Astrocyte of the hippocampus (primary cell): ENCODE measurements at regions not wholly inside any gene's neighbourhood (a gene's known extent, or its start where the extent isn't known, plus 50 kb on each side); places are given as distances from the start of the nearest gene placed in this dataset.
"Not testable (repeated sequence)": the region's sequence is repeated elsewhere in the genome, so short reads cannot be mapped to it uniquely, and the experiment has no call there.

Experiments used
- DNase-seq: peaks from one replicate; pipeline ENCODE4 v3.0.0; 2011; ENCODE audit warnings: low read depth, low spot score

- DNase-seq, result peak; percentile 71
Measured at GRCh38 chr9:41273549-41274267, 84.6 kb upstream of the ZNG1F start.

DNA sequence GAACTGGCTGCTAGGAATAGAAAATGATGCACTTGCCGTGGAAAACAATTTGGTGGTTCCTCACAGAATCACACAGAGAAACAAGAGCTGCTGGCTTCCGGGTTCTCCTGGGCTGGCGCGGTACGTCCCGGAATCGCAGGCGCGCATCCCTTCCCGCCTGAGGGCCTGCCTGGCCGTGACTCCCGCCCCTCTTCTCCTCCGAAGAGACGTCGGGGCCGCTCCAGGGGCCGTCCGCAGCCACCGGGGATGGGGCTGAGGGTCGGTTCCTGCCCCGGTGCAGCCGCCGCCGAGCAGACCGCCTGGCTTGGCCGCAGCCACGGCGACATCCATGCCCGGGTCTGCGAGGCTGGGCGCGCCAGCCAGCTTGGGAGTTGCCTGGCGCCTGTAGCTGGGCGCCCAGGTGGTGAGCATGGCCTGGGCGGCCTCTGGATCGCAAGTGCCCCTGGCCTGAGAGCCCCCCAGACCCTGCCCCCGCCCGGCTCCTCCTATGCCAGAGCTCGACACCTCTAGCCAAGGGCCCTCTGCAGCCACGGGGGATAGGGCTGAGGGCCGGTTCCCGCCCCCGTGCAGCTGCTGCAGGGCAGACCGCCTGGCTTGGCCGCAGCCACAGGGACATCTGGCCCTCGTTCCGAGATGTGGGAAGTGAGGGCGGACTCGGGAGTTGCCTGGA lies 83.9 kb upstream of the ZNG1F start:
- peak; percentile 3 for DNase-seq

DNA sequence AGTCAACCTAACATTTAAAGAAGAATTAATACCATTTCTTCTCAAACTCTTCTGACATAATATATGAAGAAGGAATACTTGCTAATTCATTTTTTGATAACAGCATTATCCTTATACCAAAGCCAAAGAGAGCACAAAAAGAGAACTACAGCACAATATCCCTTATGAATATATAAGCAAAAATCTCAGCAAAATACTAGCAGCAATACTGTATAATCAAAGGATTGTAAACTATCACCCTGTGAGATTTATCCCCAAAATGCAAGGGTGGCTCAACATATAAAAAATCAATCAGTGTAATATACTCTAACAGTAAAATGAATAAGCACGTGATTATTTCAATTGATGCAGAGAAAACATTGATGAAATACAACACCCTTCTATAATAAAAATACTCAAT lies 81.9 kb upstream of the ZNG1F start:
- not testable (repeated sequence) for DNase-seq

DNA sequence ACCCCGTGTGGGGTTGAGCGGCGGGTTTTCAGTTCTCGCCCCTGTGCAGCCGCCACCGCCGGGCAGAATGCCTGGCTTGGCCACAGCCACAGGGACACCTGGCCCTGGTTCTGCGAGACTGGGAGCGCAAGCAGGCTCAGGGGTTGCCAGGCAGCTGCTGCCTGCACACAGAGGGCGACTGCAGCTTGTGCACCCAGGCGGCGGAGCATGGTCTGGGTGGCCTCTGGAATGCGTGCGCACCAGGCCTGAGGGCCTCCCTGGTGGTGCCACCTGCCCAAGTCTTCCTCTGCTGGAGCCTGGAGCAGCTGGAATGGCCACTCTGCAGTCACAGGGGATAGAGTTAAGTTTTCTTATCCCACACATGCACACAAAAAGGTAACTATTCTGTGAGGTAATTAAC lies 80.4 kb upstream of the ZNG1F start:
- DNase-seq, result not testable (repeated sequence)

- DNase-seq, result not testable (repeated sequence)
Measured at GRCh38 chr9:41269054-41269453, 79.9 kb upstream of the ZNG1F start.

DNA sequence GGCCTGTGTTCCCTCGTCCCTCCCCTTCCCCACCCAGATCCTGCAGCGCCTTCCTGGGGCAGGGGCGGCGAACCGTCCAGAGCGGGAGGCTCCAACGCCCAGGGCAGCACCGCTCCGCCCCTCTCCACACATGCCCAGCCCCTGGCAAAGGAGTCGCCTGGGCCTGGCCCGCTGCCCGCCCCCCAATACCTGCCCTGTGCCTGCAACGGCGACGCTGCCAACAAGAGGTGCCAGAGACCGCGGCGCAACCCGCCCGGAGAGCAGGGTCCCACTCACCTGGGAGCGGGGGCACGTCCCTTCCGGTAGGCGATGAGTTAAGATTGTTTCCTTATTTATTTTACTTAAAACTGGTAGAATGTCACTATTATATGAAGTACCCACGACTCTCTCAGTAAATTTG lies 77.5 kb upstream of the ZNG1F start:
- not testable (repeated sequence) for DNase-seq

GRCh38 chr9:41266000-41266399 lies 76.9 kb upstream of the ZNG1F start:
- DNase-seq, result not testable (repeated sequence)

DNA sequence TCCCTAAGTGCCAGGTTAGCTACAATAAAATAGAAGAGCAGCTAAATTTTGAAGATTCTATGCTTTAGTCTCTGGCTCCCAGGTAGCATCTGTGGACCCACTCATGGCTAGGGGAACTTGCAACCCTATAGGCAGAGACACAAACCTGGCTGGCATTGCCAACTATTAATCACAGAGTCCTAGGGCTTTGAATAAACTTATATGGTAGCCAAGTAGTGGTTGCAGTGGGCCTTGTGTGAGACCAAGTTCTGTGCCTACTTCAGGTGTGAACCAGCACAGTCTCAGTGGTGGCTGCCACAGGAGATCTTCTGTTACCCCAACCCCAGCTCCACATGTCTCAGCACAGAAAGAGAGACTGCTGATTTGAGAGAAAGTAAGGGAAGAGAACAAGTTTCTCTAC lies 62.9 kb upstream of the ZNG1F start:
- DNase-seq, result not testable (repeated sequence)

DNA sequence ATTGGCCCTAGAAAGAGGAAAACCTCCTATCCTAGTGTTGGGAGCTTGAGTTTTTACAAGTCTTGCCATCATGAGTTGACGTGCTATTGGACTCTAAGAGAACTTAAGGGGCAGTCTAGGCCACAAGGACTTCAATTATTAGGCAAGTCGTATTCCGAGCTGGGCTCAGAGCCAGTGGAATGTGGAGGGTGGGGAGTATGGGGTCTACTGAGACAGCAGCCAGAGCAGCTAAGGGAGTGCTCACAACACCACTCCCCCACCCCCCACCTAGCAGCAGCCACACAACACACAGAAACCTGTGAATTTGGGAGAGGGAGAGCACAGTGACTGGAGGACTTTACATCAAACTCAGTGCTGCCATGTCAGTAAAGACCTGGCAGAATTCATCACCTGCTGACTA lies 62.0 kb upstream of the ZNG1F start:
- DNase-seq, result peak; percentile 16

DNA sequence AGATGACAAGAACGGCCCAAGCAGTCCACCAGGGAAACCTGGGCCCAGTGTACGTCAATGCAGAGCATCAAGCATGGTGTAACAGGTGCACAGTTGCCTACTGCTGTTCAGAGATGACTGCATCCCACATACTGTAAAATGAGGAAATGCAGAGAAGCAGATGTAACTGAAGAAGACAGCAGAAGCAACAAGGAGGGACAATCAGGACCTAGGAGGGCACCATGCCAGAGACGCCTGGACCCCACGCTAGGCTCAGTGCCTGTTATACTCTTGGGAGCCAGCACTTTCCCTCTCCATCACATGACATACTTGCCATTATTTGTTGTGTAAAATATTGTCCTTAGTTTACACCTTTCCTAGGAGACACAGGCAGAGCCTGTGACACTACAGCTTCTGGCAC lies 57.6 kb upstream of the ZNG1F start:
- DNase-seq, result not testable (repeated sequence)
